GM10248 (cell line): ENCODE measurements at regions not wholly inside any gene's neighbourhood (a gene's known extent, or its start where the extent isn't known, plus 50 kb on each side); places are given as distances from the start of the nearest gene placed in this dataset.

Source experiments
- CTCF ChIA-PET: fragments of 300-600 bp; sonication (Branson Sonifier 250); formaldehyde crosslinking; extraction: SDS; loops from one replicate; lab custom pipeline; 2021; ENCODE audit warnings: antibody characterized with exemption; lab: Yijun Ruan, JAX
- POLR2A ChIA-PET: fragments of 350-650 bp; sonication (Branson Sonifier 250); formaldehyde crosslinking; extraction: SDS; loops from one replicate; lab custom pipeline; 2020; ENCODE audit warnings: antibody characterized with exemption; lab: Yijun Ruan, JAX
- DNase-seq: peaks from one replicate; pipeline ENCODE4 v3.0.0; 2012; ENCODE audit errors: extremely low spot score
- TF ChIP-seq, protein P1 (sequence below): IDR thresholded peaks from 2 replicates; pipeline ENCODE4 v1.5.1; 2012; ENCODE audit warnings: mild to moderate bottlenecking, low read depth; ENCODE audit errors: extremely low read depth, missing control alignments, control extremely low read depth

DNA sequence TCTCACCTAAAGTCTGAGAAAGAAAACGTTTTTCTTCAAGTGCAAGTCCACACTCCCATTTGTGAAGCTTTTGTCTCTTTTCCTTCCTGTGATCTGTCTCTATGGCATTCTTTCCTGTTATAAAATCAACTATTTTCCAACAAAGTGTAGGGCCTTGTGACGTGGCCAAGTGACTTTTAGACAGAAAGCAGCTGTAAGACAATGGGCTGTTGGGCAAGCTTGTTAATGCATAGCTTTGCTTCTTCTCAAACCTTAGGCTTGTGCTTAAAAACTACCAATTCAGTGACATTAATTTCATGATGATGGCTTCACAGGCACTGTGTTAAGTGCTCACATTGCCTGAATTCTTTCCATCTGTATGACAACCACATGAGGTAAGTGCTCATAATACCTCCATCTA is 83.5 kb downstream of the VCY1B start:
- no peak for DNase-seq
- ChIA-PET POLR2A (no interaction called here), CTCF (no interaction called here)
- TF ChIP-seq, protein P1, sequence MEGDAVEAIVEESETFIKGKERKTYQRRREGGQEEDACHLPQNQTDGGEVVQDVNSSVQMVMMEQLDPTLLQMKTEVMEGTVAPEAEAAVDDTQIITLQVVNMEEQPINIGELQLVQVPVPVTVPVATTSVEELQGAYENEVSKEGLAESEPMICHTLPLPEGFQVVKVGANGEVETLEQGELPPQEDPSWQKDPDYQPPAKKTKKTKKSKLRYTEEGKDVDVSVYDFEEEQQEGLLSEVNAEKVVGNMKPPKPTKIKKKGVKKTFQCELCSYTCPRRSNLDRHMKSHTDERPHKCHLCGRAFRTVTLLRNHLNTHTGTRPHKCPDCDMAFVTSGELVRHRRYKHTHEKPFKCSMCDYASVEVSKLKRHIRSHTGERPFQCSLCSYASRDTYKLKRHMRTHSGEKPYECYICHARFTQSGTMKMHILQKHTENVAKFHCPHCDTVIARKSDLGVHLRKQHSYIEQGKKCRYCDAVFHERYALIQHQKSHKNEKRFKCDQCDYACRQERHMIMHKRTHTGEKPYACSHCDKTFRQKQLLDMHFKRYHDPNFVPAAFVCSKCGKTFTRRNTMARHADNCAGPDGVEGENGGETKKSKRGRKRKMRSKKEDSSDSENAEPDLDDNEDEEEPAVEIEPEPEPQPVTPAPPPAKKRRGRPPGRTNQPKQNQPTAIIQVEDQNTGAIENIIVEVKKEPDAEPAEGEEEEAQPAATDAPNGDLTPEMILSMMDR, result no peak

GRCh38 chrY:14145614-14146013 is 89.6 kb downstream of the VCY1B start:
- CTCF ChIA-PET, result no interaction called here
- DNase-seq, result no peak
- POLR2A ChIA-PET, result no interaction called here
- TF ChIP-seq, protein P1, result no peak

- ChIA-PET POLR2A (no interaction called here), CTCF (no interaction called here)
- DNase-seq, result no peak
- TF ChIP-seq, protein P1, result no peak
Observed at GRCh38 chrY:14182776-14183175, 126.7 kb downstream of the VCY1B start.

- no peak for DNase-seq
- ChIA-PET POLR2A (no interaction called here), CTCF (no interaction called here)
- TF ChIP-seq, protein P1, result no peak
Observed at GRCh38 chrY:14222014-14222413, 166.0 kb downstream of the VCY1B start.

DNA sequence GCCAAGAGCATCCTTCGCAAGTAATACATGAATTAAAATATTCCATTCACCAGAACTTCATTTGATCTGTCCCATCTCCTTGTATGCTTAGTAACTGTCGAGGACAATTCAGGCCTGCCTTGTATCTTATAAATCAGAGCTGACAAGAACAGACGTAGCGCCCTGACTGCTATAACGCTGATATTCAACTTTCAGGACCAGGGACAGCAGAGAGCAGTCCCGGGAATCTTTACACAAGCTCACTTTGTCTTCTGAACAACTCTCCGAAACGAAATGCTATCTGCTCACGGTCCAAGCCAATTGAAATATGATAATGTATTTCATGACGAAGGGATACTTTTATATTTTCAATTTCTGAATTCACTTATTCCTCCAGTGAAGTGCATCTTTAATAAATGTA is 175.7 kb downstream of the VCY1B start:
- no peak for DNase-seq
- POLR2A ChIA-PET, result no interaction called here
- TF ChIP-seq, protein P1, result no peak
- CTCF ChIA-PET, result no interaction called here

GRCh38 chrY:14235070-14235469 is 179.0 kb downstream of the VCY1B start:
- TF ChIP-seq, protein P1, result no peak
- POLR2A ChIA-PET, result no interaction called here
- no peak for DNase-seq
- CTCF ChIA-PET, result interaction anchor here (1.1 kb wide), 1 partner anchor 19 kb away, joined by 3 read pairs; no protein-coding TSS in a partner anchor

- TF ChIP-seq, protein P1, result no peak
- ChIA-PET CTCF (no interaction called here), POLR2A (no interaction called here)
- DNase-seq, result no peak
Observed at GRCh38 chrY:14238277-14238676, 182.2 kb downstream of the VCY1B start.
